SHP77 (cell line): ENCODE measurements at regions not wholly inside any gene's neighbourhood (a gene's known extent, or its start where the extent isn't known, plus 50 kb on each side); places are given as distances from the start of the nearest gene placed in this dataset.

Experiments used
- DNase-seq, 2 experiments: peaks; one replicate each; lab custom pipeline; 2025; lab: John Stamatoyannopoulos, UW

DNA sequence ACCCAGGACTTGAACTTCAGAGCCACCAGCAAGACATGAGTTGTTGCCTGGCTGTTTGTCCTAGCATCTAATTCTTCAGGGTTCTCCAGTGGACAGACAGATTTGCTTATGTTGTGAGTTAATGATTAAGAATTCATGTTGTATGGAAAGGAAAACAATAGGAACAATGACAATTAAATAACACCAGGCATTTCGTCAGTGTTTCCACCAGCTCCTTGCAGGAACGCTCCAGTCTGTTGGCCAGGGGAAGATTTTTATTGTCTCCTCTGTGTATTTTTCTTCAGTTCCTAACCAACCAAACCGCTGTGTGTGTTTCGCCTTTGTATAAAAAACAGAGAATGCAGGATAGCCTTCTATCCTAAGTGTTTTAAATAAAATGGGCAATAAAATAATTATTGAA, 64.4 kb upstream of the PTGFR start:
- no peak for DNase-seq

DNA sequence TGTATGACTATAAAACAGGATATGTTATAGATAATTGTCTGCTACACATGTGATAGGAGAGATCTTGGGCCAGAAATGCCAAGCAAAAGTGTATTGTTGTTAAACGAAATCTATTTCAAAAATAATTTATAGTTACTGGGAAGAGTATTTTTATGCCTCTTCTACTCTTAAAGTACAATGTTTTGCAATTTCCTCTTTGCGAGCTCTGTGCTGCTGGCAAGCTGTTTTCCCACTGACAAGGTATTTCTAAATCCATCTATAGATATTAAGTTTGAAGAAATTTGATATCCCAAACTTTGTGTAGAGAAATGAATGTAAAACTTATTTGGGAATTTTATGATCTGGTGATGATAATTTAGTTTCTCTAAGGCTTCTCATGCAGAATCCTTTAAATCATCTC, 63.3 kb upstream of the PTGFR start:
- DNase-seq = no peak

DNA sequence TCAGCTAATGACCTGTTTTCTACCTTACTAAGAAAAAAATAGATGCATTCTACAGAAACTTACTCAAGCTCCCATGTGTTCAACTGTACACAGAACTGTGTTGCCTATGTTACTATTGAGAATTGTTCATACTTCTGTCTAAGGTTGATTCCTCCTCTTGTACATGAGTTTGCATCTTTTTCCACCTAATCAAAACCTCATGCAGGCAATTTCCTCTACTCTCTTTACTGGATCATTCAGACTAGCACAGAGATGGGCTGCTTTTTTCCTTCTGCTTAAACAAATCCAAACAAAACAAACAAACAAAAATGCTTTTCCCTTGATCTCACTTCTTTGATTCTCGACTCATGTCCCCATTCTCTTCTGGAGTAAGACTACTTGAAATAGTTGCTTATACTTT, 58.8 kb upstream of the PTGFR start:
- no peak for DNase-seq

DNA sequence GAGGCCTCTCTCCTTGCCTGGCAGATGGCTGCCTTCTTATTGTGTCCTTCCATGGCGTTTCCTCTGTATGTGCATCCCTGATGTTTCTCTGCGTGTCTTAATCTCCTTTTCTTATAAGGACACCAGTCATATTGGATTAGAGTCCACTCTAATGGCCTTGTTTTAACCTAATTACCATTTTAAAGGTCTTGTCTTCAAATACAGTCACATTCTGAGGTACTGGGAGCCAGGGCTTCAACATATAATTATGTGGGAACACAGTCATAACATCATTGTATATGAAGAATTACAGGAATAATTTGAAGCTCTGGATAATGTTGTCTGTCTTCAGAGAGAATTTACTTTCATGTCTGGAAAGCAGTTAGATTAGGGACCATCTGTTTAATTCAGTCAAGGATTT, 56.4 kb upstream of the PTGFR start:
- DNase-seq = no peak

DNA sequence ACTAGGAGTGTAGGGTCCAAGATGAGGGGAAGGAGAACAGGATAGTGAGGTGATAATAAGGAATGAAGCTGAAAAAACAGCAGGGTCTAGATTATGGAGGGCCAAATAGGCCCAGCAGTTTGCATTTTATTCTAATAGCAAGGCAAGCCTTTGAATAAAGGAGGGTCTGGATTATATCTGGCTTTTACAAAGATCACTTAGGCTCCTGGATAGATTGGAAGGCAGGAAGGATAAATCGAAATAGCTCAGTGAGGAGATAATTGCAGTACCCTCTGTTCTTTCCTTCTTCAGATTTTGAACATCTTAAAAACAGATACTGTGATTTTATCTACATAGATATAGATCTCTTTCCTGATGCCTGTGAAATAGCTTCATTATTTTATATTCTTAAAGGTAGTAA, 53.8 kb upstream of the PTGFR start:
- no peak for DNase-seq

DNA sequence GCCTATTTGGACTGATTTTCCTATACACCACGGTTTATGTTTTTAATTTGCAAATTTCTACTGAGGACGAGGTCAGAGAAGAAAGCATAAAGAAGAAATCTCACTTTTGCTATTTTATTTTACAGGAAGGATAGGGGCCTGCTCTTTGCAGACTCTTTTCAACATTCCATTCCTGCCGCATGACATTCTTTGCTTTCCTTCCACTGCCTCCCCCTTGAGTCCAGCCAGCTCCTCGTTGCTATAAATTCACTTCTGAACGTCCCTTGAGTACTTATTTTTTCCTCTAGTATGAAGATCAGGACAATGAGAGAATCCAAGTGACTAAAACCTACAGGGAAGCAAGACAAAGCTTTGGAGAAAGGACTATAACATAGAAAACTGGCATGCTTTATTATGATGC, 53.4 kb upstream of the PTGFR start:
- DNase-seq = no peak

DNA sequence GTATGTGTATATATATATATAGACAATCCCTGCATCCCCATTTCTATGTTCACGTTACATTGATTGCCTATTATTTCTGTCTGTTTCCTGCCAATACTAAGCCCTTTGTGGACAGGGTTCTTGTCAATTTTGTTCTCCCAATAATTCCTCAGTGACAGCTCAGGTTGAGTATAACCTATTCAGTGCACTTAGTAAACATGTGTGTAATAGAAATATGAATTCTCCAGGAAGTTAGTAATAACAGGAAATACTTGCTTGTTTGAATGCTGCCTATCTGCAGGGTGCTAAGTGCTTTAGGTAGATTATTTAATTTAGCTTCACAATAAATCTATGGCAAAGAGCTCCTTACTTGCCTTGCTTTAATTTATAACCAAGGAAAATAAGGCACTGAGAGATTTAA, 52.8 kb upstream of the PTGFR start:
- no peak for DNase-seq

DNA sequence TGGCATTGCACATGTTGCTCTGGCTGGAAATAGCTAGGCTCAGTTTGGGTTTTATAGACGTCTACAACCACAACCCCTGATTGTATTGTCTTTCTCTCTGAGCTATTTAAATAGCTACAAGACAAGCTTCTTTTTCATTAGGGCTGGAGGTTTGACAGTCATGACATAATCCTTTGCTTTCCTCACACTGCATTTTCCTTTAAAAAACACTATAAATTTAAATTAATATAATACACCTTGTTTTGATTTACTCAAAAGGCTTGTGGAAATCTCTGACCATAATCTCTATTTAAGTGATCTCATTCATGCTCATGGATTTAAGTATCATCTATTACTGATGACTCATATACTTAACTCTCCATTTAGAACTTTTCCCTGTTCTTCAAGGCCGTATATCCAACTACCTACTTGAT, 50.4 kb upstream of the PTGFR start:
- no peak for DNase-seq
